Epithelial cell of proximal tubule (primary cell): ENCODE measurements at regions not wholly inside any gene's neighbourhood (a gene's known extent, or its start where the extent isn't known, plus 50 kb on each side); places are given as distances from the start of the nearest gene placed in this dataset.

ENCODE experiments used
- DNase-seq: peaks from one replicate; pipeline ENCODE4 v3.0.0-alpha.2; 2011; ENCODE audit warnings: low read depth
- H3K4me3 ChIP-seq: 2 replicates; pipeline ENCODE4 v1.5.1; 2011; ENCODE audit warnings: low read depth, mild to moderate bottlenecking, low read length
- CTCF ChIP-seq: conservative IDR thresholded peaks from 2 replicates; pipeline ENCODE4 v1.5.1; 2012; ENCODE audit warnings: low read depth, mild to moderate bottlenecking, low read length

GRCh38 chr18:59960272-59960671 is 60.5 kb downstream of the PMAIP1 start:
- DNase-seq = no peak
- no peak overlapping the region for H3K4me3 ChIP-seq
- TF ChIP-seq CTCF = no peak

- H3K4me3 ChIP-seq = no peak overlapping the region
- no peak for TF ChIP-seq CTCF
- DNase-seq = no peak
Measured at GRCh38 chr18:59959606-59960005, 59.8 kb downstream of the PMAIP1 start.

- DNase-seq = no peak
- no peak for TF ChIP-seq CTCF
- H3K4me3 ChIP-seq = no peak overlapping the region
Measured at GRCh38 chr18:59959073-59959472, 59.3 kb downstream of the PMAIP1 start.

GRCh38 chr18:59957957-59958356 is 58.2 kb downstream of the PMAIP1 start:
- TF ChIP-seq CTCF = no peak
- H3K4me3 ChIP-seq = no peak overlapping the region
- DNase-seq = no peak

- no peak overlapping the region for H3K4me3 ChIP-seq
- no peak for DNase-seq
- no peak for TF ChIP-seq CTCF
Measured at GRCh38 chr18:59954755-59955156, 55.0 kb downstream of the PMAIP1 start.

- no peak for DNase-seq
- no peak for TF ChIP-seq CTCF
- no peak overlapping the region for H3K4me3 ChIP-seq
Measured at GRCh38 chr18:59954241-59954640, 54.4 kb downstream of the PMAIP1 start.
